PFSK-1 (cell line): ENCODE measurements at regions not wholly inside any gene's neighbourhood (a gene's known extent, or its start where the extent isn't known, plus 50 kb on each side); places are given as distances from the start of the nearest gene placed in this dataset.

Experiments used
- POLR2AphosphoS5 ChIP-seq: IDR thresholded peaks from 2 replicates; pipeline ENCODE4 v1.6.1; 2012; ENCODE audit warnings: low read depth, mild to moderate bottlenecking, control low read depth, low read length, moderate library complexity
- REST ChIP-seq, 2 experiments: IDR thresholded peaks; 2 replicates each; pipeline versions ENCODE4 v1.6.1 to v1.8.0; 2011 to 2012; ENCODE audit warnings: low read depth in 2 of 2, low read length in 2 of 2, control low read depth in 1 of 2, inconsistent platforms in 1 of 2, mild to moderate bottlenecking in 1 of 2, moderate library complexity in 1 of 2; ENCODE audit not compliant: insufficient read depth in 1 of 2
- SIN3A ChIP-seq: IDR thresholded peaks from 2 replicates; pipeline ENCODE4 v1.6.1; 2012; ENCODE audit warnings: mild to moderate bottlenecking, low read length, moderate library complexity, borderline replicate concordance; ENCODE audit not compliant: insufficient read depth
- TAF1 ChIP-seq: IDR thresholded peaks from 2 replicates; pipeline ENCODE4 v1.6.1; 2012; ENCODE audit warnings: low read length, control low read depth, borderline replicate concordance; ENCODE audit not compliant: insufficient read depth

GRCh38 chr4:20486433-20486832 is 213.8 kb upstream of the PACRGL start:
- TF ChIP-seq TAF1 = no peak
- no peak for TF ChIP-seq REST (IDR thresholded peaks at IDR 0.05; ENCODE audit: insufficient read depth in 1 of 2, low read depth in 2 of 2, low read length in 2 of 2)
- TF ChIP-seq POLR2AphosphoS5 = no peak
- TF ChIP-seq SIN3A = no peak
